ENCODE measurements at regions not wholly inside any gene's neighbourhood (a gene's known extent, or its start where the extent isn't known, plus 50 kb on each side); places are given as distances from the start of the nearest gene placed in this dataset.

DNA sequence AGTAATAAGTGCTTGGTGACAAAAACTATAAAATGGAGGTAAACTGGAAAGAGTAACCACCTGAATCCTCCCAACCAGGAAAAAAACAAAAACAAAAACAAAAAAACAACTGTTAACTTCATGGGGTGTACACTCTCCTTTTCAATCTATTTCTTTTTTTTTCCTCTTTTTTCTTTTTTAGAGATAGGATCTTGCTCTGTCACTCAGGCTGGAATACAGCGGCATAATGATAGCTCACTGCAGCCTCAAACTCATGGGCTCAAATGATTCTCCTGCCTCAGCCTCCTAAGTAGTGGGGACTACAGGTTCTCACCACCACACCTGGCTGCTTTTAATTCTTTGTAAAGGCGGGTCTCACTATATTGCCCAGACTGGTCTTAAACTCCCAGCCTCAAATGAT is 76.8 kb downstream of the PHLDA1 start:
- H3K9me3 Mint-ChIP-seq: no peaks in the 10 kb centered on the region
- intact Hi-C loops (cut with micrococcal nuclease): no loop called here
- CTCF ChIA-PET: interaction anchor here (1.0 kb wide), 1 partner anchor 43 kb away, joined by 4 read pairs; no protein-coding TSS in a partner anchor

DNA sequence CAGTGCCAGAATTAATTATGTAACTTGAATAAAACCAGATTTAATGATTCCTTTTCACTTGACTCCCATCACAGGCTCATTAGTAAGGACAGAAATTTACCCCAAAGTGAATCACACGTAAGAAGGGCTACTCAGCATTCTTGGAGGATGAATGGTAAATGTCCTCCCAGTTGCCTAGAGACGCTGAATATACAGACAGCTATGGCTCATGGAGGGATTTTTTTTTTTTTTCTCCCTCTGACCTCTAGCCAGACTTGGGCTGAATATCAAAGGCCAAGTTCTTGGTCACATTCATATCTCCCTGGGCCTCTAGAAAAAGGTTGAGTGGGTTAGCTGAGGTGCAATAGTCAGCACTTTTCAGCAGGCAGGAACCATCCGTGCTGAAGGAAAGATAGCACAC is 77.5 kb downstream of the PHLDA1 start:
- no peak for ATAC-seq
- Mint-ChIP-seq H3K9me3 (no peaks in the 10 kb centered on the region), H3K36me3 (no peaks in the 10 kb centered on the region), H3K27me3 (no peaks in the 10 kb centered on the region), H3K4me1 (peaks cover 0 to 12% (median 0%) of the 10 kb centered on the region in 7 donors), H3K27ac (no peak overlapping the region), H3K4me3 (no peak overlapping the region)
- POLR2A ChIA-PET: no interaction called here
- intact Hi-C loops (cut with micrococcal nuclease): no loop called here
- H3K9me3 ChIP-seq (ENCODE audit: control insufficient read depth in 2 of 3, low read length in 3 of 3): no peaks in the 10 kb centered on the region
- H3K27ac ChIP-seq (ENCODE audit: low read depth, low read length): no peak overlapping the region
- peaks cover 0 to 2% of the 10 kb centered on the region in 2 donors for H3K4me1 ChIP-seq (ENCODE audit: control insufficient read depth in 2 of 2, insufficient read depth in 2 of 2, low read length in 2 of 2)
- no peaks in the 10 kb centered on the region for H3K27me3 ChIP-seq (ENCODE audit: control insufficient read depth in 2 of 2, insufficient read depth in 2 of 2, low read length in 2 of 2)
- H3K4me3 ChIP-seq (ENCODE audit: low read length): no peak overlapping the region
- CTCF ChIA-PET: no interaction called here
- DNase-seq: no peak
- H3K36me3 ChIP-seq (ENCODE audit: control insufficient read depth in 2 of 3, insufficient read depth in 3 of 3, low read length in 3 of 3): no peaks in the 10 kb centered on the region

More for the DNA sequence above, 76.8 kb downstream of the PHLDA1 start:
- Mint-ChIP-seq H3K4me1 (peaks cover 0 to 17% (median 5%) of the 10 kb centered on the region in 7 donors), H3K36me3 (no peaks in the 10 kb centered on the region), H3K4me3 (no peak overlapping the region), H3K27me3 (no peaks in the 10 kb centered on the region), H3K27ac (no peak overlapping the region)
- H3K27ac ChIP-seq (ENCODE audit: low read depth, low read length): no peak overlapping the region
- no peak overlapping the region for H3K4me3 ChIP-seq (ENCODE audit: low read length)
- ATAC-seq (no peak), DNase-seq (no peak)
- H3K4me1 ChIP-seq (ENCODE audit: control insufficient read depth in 2 of 2, insufficient read depth in 2 of 2, low read length in 2 of 2): peaks cover 0 to 9% of the 10 kb centered on the region in 2 donors
- no peaks in the 10 kb centered on the region for H3K9me3 ChIP-seq (ENCODE audit: control insufficient read depth in 2 of 3, low read length in 3 of 3)
- POLR2A ChIA-PET: no interaction called here
- H3K36me3 ChIP-seq (ENCODE audit: control insufficient read depth in 2 of 3, insufficient read depth in 3 of 3, low read length in 3 of 3): no peaks in the 10 kb centered on the region
- H3K27me3 ChIP-seq (ENCODE audit: control insufficient read depth in 2 of 2, insufficient read depth in 2 of 2, low read length in 2 of 2): no peaks in the 10 kb centered on the region

DNA sequence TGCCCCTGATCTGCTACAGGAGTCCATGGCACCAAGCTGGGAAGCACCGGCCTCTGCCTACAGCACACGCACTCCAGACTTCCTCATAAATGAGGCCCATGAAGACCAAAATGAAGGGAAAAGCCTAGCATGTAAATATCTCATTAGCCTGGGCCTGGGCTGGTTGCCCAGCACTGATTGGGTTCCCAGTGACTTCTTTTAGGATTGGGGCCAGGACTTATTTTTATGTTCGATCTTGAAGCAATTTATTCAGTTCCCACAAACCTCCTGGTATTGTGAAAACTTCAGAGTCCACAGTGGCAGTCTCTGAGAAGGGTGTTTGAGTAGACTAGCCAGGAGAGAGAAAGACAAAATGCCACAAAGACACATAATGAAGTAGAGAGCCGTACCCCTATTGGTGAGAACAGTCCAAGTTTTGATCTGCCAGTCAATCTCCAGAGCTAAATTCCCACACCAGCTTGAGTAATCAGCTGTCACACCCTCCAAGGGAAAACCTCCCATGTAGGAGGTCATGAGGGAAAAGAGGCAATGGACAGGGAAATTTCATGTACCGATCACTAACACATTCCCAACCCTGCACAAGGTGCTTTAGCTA is 78.2 kb downstream of the PHLDA1 start:
- H3K27me3 ChIP-seq (ENCODE audit: control insufficient read depth in 2 of 2, insufficient read depth in 2 of 2, low read length in 2 of 2): no peaks in the 10 kb centered on the region
- H3K36me3 ChIP-seq (ENCODE audit: control insufficient read depth in 2 of 3, insufficient read depth in 3 of 3, low read length in 3 of 3): no peaks in the 10 kb centered on the region
- DNase-seq: no peak
- CTCF ChIA-PET: no interaction called here
- ATAC-seq: no peak
- Mint-ChIP-seq H3K4me1 (peaks cover 0 to 7% (median 0%) of the 10 kb centered on the region in 7 donors), H3K36me3 (no peaks in the 10 kb centered on the region), H3K9me3 (no peaks in the 10 kb centered on the region), H3K27me3 (no peaks in the 10 kb centered on the region), H3K4me3 (no peak overlapping the region), H3K27ac (no peak overlapping the region)
- H3K27ac ChIP-seq (ENCODE audit: low read depth, low read length): no peak overlapping the region
- H3K4me3 ChIP-seq (ENCODE audit: low read length): no peak overlapping the region
- intact Hi-C loops (cut with micrococcal nuclease): no loop called here
- POLR2A ChIA-PET: no interaction called here
- H3K9me3 ChIP-seq (ENCODE audit: control insufficient read depth in 2 of 3, low read length in 3 of 3): no peaks in the 10 kb centered on the region
- H3K4me1 ChIP-seq (ENCODE audit: control insufficient read depth in 2 of 2, insufficient read depth in 2 of 2, low read length in 2 of 2): no peaks in the 10 kb centered on the region

DNA sequence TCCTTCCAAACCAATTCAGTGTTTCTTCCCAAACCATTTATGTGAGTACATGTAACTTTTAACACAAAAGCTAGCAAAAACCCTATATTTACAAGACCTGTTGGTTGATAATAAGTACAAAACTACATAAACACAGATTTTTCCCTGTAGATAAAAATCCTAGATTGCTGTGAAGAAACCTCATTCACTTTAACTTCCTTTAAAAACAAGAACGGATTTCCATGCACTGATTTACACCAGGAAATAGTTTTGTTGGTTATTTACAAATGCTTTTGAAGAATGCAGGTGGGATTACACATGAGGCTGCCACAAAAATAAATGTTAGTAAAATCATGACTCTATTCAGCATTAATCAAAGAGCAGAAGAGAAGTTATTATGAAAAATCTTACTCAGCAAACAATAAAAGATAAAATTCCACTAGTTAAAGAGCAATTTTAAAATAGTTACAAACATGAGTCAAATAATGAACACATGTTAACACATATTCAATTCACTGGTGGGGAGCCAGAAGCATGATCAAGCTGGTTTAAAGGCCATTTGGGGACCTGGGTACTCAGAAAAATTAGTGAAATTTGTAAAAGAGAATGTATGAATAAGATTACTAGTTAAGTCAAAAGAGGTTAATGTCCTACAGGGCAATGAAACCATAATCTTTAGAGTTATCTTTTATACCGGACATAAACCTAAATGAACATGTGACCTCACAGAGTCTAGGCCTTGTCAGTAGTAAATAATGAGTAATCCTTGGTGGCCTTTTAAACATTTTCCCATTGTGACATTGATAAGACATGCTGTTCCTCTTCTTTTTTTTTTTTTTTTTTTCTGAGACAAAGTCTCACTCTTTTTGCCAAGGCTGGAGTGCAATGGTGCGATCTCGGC is 79.9 kb downstream of the PHLDA1 start:
- ChIA-PET POLR2A (no interaction called here), CTCF (no interaction called here)
- Histone ChIP-seq H3K27me3 (ENCODE audit: control insufficient read depth in 2 of 2, insufficient read depth in 2 of 2, low read length in 2 of 2) (no peaks in the 10 kb centered on the region), H3K36me3 (ENCODE audit: control insufficient read depth in 2 of 3, insufficient read depth in 3 of 3, low read length in 3 of 3) (no peaks in the 10 kb centered on the region), H3K9me3 (ENCODE audit: control insufficient read depth in 2 of 3, low read length in 3 of 3) (no peaks in the 10 kb centered on the region), H3K4me3 (ENCODE audit: low read length) (no peak overlapping the region), H3K4me1 (ENCODE audit: control insufficient read depth in 2 of 2, insufficient read depth in 2 of 2, low read length in 2 of 2) (no peaks in the 10 kb centered on the region), H3K27ac (ENCODE audit: low read depth, low read length) (no peak overlapping the region)
- ATAC-seq (no peak), DNase-seq (no peak)
- Mint-ChIP-seq H3K27ac (no peak overlapping the region), H3K9me3 (no peaks in the 10 kb centered on the region), H3K4me1 (peaks cover 0 to 12% (median 0%) of the 10 kb centered on the region in 7 donors), H3K4me3 (no peak overlapping the region), H3K36me3 (no peaks in the 10 kb centered on the region), H3K27me3 (no peaks in the 10 kb centered on the region)
- intact Hi-C loops (cut with micrococcal nuclease): no loop called here

DNA sequence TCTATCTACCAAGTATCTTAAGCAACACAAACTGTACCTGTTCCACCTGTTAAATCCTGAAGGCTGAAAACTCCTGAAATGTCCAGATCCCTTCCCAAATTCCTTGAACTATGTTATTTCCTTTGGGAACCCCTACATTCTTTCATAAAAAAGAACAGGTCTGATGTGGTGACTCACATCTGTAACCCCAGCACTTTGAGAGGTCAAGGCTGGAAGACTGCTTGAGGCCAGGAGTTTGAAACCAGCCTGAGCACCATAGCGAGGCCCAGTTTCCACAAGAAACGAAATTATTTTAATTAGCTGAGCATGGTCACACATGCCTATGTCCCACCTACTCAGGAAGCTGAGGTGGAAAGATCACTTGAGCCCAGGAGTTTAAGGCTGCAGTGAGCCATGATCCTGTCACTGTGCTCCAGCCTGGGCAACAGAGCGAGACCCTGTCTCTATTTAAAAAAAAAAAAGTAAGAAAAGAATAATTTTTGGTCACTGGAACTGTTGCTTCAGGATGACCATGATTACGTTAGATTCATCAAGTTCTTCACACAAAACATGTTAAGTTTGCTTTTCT is 84.3 kb downstream of the PHLDA1 start:
- peaks cover 0 to 16% of the 10 kb centered on the region in 2 donors for H3K4me1 ChIP-seq (ENCODE audit: control insufficient read depth in 2 of 2, insufficient read depth in 2 of 2, low read length in 2 of 2)
- H3K9me3 ChIP-seq (ENCODE audit: control insufficient read depth in 2 of 3, low read length in 3 of 3): no peaks in the 10 kb centered on the region
- Mint-ChIP-seq H3K27me3 (no peaks in the 10 kb centered on the region), H3K4me1 (peaks cover 7 to 28% (median 11%) of the 10 kb centered on the region in 7 donors), H3K27ac (no peak overlapping the region), H3K4me3 (no peak overlapping the region), H3K9me3 (no peaks in the 10 kb centered on the region), H3K36me3 (peaks cover 0 to 1% (median 0%) of the 10 kb centered on the region in 5 donors)
- DNase-seq (no peak), ATAC-seq (no peak)
- ChIA-PET CTCF (no interaction called here), POLR2A (no interaction called here)
- no peaks in the 10 kb centered on the region for H3K27me3 ChIP-seq (ENCODE audit: control insufficient read depth in 2 of 2, insufficient read depth in 2 of 2, low read length in 2 of 2)
- no peak overlapping the region for H3K27ac ChIP-seq (ENCODE audit: low read depth, low read length)
- no peak overlapping the region for H3K4me3 ChIP-seq (ENCODE audit: low read length)
- intact Hi-C loops (cut with micrococcal nuclease): no loop called here
- H3K36me3 ChIP-seq (ENCODE audit: control insufficient read depth in 2 of 3, insufficient read depth in 3 of 3, low read length in 3 of 3): no peaks in the 10 kb centered on the region

DNA sequence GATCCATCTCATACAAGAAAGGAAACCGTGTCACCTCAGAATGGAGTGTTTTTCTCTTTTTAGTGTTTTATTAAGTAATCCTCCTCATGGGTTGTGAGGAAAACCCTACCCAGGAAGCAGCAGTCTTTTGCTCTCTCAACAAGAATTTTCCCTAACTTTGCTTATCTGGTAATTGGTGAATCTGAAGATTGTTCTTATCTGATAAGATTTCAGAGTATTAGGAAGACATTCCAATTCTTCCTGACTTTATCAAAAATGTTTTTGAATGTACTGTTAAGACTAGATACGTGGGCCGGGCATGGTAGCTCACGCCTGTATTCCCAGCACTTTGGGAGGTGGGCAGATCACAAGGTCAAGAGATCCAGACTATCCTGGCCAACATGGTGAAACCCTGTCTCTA is 86.0 kb downstream of the PHLDA1 start:
- peak overlapping the region in 2 of 9 donors; percentile 90 to 97 for H3K27ac Mint-ChIP-seq
- Histone ChIP-seq H3K27ac (ENCODE audit: low read depth, low read length) (no peak overlapping the region), H3K9me3 (ENCODE audit: control insufficient read depth in 2 of 3, low read length in 3 of 3) (no peaks in the 10 kb centered on the region), H3K4me1 (ENCODE audit: control insufficient read depth in 2 of 2, insufficient read depth in 2 of 2, low read length in 2 of 2) (peaks cover 0 to 16% of the 10 kb centered on the region in 2 donors), H3K27me3 (ENCODE audit: control insufficient read depth in 2 of 2, insufficient read depth in 2 of 2, low read length in 2 of 2) (no peaks in the 10 kb centered on the region), H3K36me3 (ENCODE audit: control insufficient read depth in 2 of 3, insufficient read depth in 3 of 3, low read length in 3 of 3) (no peaks in the 10 kb centered on the region), H3K4me3 (ENCODE audit: low read length) (no peak overlapping the region)
- CTCF ChIA-PET: no interaction called here
- H3K9me3 Mint-ChIP-seq: peaks cover 0 to 2% (median 0%) of the 10 kb centered on the region in 11 donors
- DNase-seq (no peak), ATAC-seq (no peak)
- intact Hi-C loops (cut with micrococcal nuclease): loop anchor here in 1 of 2 donors (2.0 kb wide), 1 partner anchor 85 kb away; the partner anchor contains the start of gene PHLDA1
- no peak overlapping the region for H3K4me3 Mint-ChIP-seq
- H3K27me3 Mint-ChIP-seq: no peaks in the 10 kb centered on the region
- POLR2A ChIA-PET: no interaction called here
- H3K4me1 Mint-ChIP-seq: peaks cover 7 to 28% (median 11%) of the 10 kb centered on the region in 7 donors
- peaks cover 0 to 1% (median 0%) of the 10 kb centered on the region in 5 donors for H3K36me3 Mint-ChIP-seq

Measured in naive thymus-derived CD4-positive, alpha-beta T cell (primary cell).